H1 (cell line): ENCODE measurements at regions not wholly inside any gene's neighbourhood (a gene's known extent, or its start where the extent isn't known, plus 50 kb on each side); places are given as distances from the start of the nearest gene placed in this dataset.
A peak's percentile ranks its signal among the peaks of the same experiment; 100 is the strongest.
"Not testable (repeated sequence)": the region's sequence is repeated elsewhere in the genome, so short reads cannot be mapped to it uniquely, and the experiment has no call there.

Source experiments
- CTCF ChIA-PET: fragments of 300-600 bp; sonication (Branson Sonifier 250); formaldehyde crosslinking; loops from one replicate; lab custom pipeline; 2021; ENCODE audit not compliant: partially characterized antibody; lab: Charles Lee
- POLR2A ChIA-PET: fragments of 300-600 bp; sonication (Branson Sonifier 250); formaldehyde crosslinking; loops from one replicate; lab custom pipeline; 2021; ENCODE audit warnings: inconsistent platforms; ENCODE audit not compliant: partially characterized antibody; lab: Charles Lee
- DNase-seq, 2 experiments: peaks; one replicate each; pipeline versions ENCODE4 v3.0.0 to v3.0.0-alpha.2; 2010 to 2022; ENCODE audit warnings: low spot score in 2 of 2, low read depth in 1 of 2, mixed read lengths in 1 of 2
- FAIRE-seq: peaks from 2 replicates; lab custom pipeline; 2011; peaks lifted over from hg19 to GRCh38; lab: Jason Lieb, UNC
- H2AFZ ChIP-seq: 2 replicates; pipeline ENCODE4 v1.8.1; 2012; ENCODE audit warnings: low read length, inconsistent platforms
- H2AK5ac ChIP-seq: 2 replicates; pipeline ENCODE4 v1.6.1; 2013; ENCODE audit warnings: low read depth, low read length
- H2BK120ac ChIP-seq: replicated peaks from 2 replicates; pipeline ENCODE3; 2013; ENCODE audit warnings: low read depth, low read length, inconsistent platforms
- H2BK12ac ChIP-seq: 2 replicates; pipeline ENCODE4 v1.6.1; 2013; ENCODE audit warnings: low read depth, low read length
- H2BK15ac ChIP-seq: 2 replicates; pipeline ENCODE4 v1.6.1; 2013; ENCODE audit warnings: low read length
- H2BK20ac ChIP-seq: 2 replicates; pipeline ENCODE4 v1.6.1; 2013; ENCODE audit warnings: low read length
- H2BK5ac ChIP-seq: 2 replicates; pipeline ENCODE4 v1.6.1; 2013; ENCODE audit warnings: low read depth, low read length
- H3K14ac ChIP-seq: 2 replicates; pipeline ENCODE4 v1.6.1; 2013; ENCODE audit warnings: inconsistent platforms; ENCODE audit not compliant: insufficient read length
- H3K18ac ChIP-seq: 2 replicates; pipeline ENCODE4 v1.6.1; 2013; ENCODE audit warnings: low read length; ENCODE audit errors: extremely low read depth
- H3K23ac ChIP-seq: 2 replicates; pipeline ENCODE4 v1.6.1; 2013; ENCODE audit warnings: inconsistent platforms; ENCODE audit not compliant: insufficient read length
- H3K23me2 ChIP-seq: 2 replicates; pipeline ENCODE4 v1.6.1; 2013; ENCODE audit warnings: low read depth, low read length
- H3K27ac ChIP-seq: 2 replicates; pipeline ENCODE4 v1.6.1; 2011; ENCODE audit warnings: low read depth, low read length, inconsistent platforms
- H3K27me3 ChIP-seq, 4 experiments: replicated peaks in 1 of 4; 1 replicate in 1 of 4; 2 replicates in 3 of 4; pipeline versions ENCODE4 v1.6.1 to v1.8.1; 2011 to 2013; ENCODE audit warnings: low read length in 3 of 4, mild to moderate bottlenecking in 3 of 4, inconsistent platforms in 2 of 4, mixed read lengths in 2 of 4, moderate library complexity in 1 of 4; ENCODE audit not compliant: control insufficient read depth in 3 of 4, insufficient read depth in 3 of 4; ENCODE audit errors: extremely low read depth in 1 of 4
- H3K36me3 ChIP-seq, 4 experiments: 2 replicates each; pipeline versions ENCODE4 v1.6.1 to v1.8.1; 2011 to 2013; ENCODE audit warnings: mild to moderate bottlenecking in 4 of 4, low read length in 3 of 4, moderate library complexity in 2 of 4, control low read depth in 1 of 4, inconsistent platforms in 1 of 4; ENCODE audit not compliant: insufficient read depth in 4 of 4, control insufficient read depth in 2 of 4
- H3K4ac ChIP-seq: replicated peaks from 2 replicates; pipeline ENCODE3; 2013; ENCODE audit warnings: low read length, low read depth, mixed read lengths, inconsistent platforms; ENCODE audit not compliant: insufficient read length
- H3K4me1 ChIP-seq, 4 experiments: replicated peaks in 1 of 4; 1 replicate in 1 of 4; 2 replicates in 3 of 4; pipeline versions ENCODE4 v1.6.1 to v1.8.1; 2011 to 2013; ENCODE audit warnings: low read length in 3 of 4, inconsistent platforms in 2 of 4, mixed read lengths in 1 of 4; ENCODE audit not compliant: insufficient read depth in 4 of 4, control insufficient read depth in 3 of 4
- H3K4me2 ChIP-seq, 2 experiments: 2 replicates each; pipeline versions ENCODE4 v1.6.1 to v1.8.1; 2011 to 2013; ENCODE audit warnings: low read depth in 2 of 2, low read length in 2 of 2, control low read depth in 1 of 2, inconsistent platforms in 1 of 2, mild to moderate bottlenecking in 1 of 2; ENCODE audit not compliant: insufficient read depth in 1 of 2
- H3K4me3 ChIP-seq, 4 experiments: fragments of 200-600, 300-600 bp in 1 of 4; sonication (generic), shearing (Covaris generic), sonication (Bioruptor Twin) in 1 of 4; 2 replicates each; pipeline versions ENCODE4 v1.5.1 to v1.8.1; 2011 to 2016; ENCODE audit warnings: low read length in 4 of 4, low read depth in 3 of 4, control low read depth in 2 of 4, inconsistent platforms in 2 of 4, mild to moderate bottlenecking in 2 of 4, mixed read lengths in 1 of 4, moderate library complexity in 1 of 4; ENCODE audit not compliant: insufficient read depth in 2 of 4; ENCODE audit errors: extremely low read depth in 1 of 4
- H3K56ac ChIP-seq: replicated peaks from 2 replicates; pipeline ENCODE3; 2013; ENCODE audit warnings: low read depth, mild to moderate bottlenecking, mixed read lengths, low read length, inconsistent platforms; ENCODE audit not compliant: insufficient read length
- H3K79me1 ChIP-seq: 2 replicates; pipeline ENCODE4 v1.6.1; 2013; ENCODE audit warnings: low read depth, low read length, control low read depth
- H3K79me2 ChIP-seq, 2 experiments: 2 replicates each; pipeline versions ENCODE4 v1.6.1 to v1.8.1; 2012 to 2013; ENCODE audit warnings: low read length in 2 of 2, mild to moderate bottlenecking in 2 of 2, inconsistent platforms in 1 of 2; ENCODE audit not compliant: insufficient read depth in 2 of 2, control insufficient read depth in 1 of 2
- H3K9ac ChIP-seq, 4 experiments: replicated peaks in 1 of 4; 1 replicate in 1 of 4; 2 replicates in 3 of 4; pipeline versions ENCODE4 v1.6.1 to v1.8.1; 2011 to 2013; ENCODE audit warnings: low read depth in 3 of 4, low read length in 3 of 4, control low read depth in 2 of 4, mild to moderate bottlenecking in 2 of 4, moderate library complexity in 2 of 4, inconsistent platforms in 1 of 4; ENCODE audit errors: extremely low read depth in 1 of 4
- H3K9me3 ChIP-seq, 2 experiments: 2 replicates each; pipeline versions ENCODE4 v1.6.1 to v1.8.1; 2012 to 2013; ENCODE audit warnings: mild to moderate bottlenecking in 2 of 2, moderate library complexity in 2 of 2, control low read depth in 1 of 2, inconsistent platforms in 1 of 2, low read depth in 1 of 2, low read length in 1 of 2, mixed read lengths in 1 of 2; ENCODE audit not compliant: insufficient read depth in 2 of 2
- H4K20me1 ChIP-seq, 2 experiments: replicated peaks in 1 of 2; 2 replicates each; pipeline versions ENCODE3 to v1.8.1; 2011 to 2013; ENCODE audit warnings: inconsistent platforms in 2 of 2, low read length in 2 of 2, mild to moderate bottlenecking in 1 of 2; ENCODE audit not compliant: insufficient read depth in 2 of 2, control insufficient read depth in 1 of 2
- H4K5ac ChIP-seq: 2 replicates; pipeline ENCODE4 v1.6.1; 2013; ENCODE audit warnings: low read length, low read depth, mixed read lengths, inconsistent platforms; ENCODE audit not compliant: insufficient read length
- H4K8ac ChIP-seq: 2 replicates; pipeline ENCODE4 v1.8.0; 2013; ENCODE audit warnings: mild to moderate bottlenecking, moderate library complexity, low read length, inconsistent platforms; ENCODE audit not compliant: insufficient read depth; ENCODE audit errors: extremely low read depth
- H4K91ac ChIP-seq: replicated peaks from 2 replicates; pipeline ENCODE3; 2013; ENCODE audit warnings: low read length, mixed read lengths, inconsistent platforms; ENCODE audit not compliant: insufficient read length
- WGBS, 2 experiments: shearing (Covaris generic) in 1 of 2; methylation state at CpG; one replicate each; pipeline versions ENCODE4 v1.1.6 to v1.1.7; 2013 to 2015; ENCODE audit warnings: low lambda C conversion rate in 2 of 2, mixed read lengths in 2 of 2, inconsistent platforms in 1 of 2, low coverage in 1 of 2, missing lambda C conversion rate in 1 of 2; ENCODE audit not compliant: insufficient replicate concordance in 2 of 2, insufficient coverage in 1 of 2, insufficient read length in 1 of 2; ENCODE audit errors: extremely low coverage in 1 of 2, missing lambda C conversion rate in 1 of 2; 5-methylcytosine and 5-hydroxymethylcytosine counted together

DNA sequence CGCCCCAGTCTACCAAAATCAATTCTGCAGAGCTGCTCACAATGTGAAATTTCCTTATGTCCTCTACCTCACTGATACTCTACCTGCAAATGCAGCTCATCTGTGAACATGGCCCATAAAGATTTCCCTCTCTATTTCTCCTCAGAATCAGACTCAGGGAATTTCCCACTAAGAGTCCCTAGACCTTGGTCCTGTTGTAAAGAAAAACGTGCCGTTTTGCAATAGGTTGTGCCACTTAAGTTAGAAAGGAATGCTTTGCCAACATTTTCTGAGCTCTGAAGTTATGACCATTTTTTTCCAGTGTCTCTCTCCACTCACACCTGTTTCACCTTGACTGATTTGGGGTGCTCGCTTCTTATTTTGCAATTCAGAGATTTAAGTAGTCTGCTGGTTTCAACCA lies 100.7 kb downstream of the SPDYE17 start:
- H2AFZ ChIP-seq, H3K14ac ChIP-seq, H3K9me3 ChIP-seq, H3K4me1 ChIP-seq, H2BK5ac ChIP-seq, H4K91ac ChIP-seq, H2BK15ac ChIP-seq, POLR2A ChIA-PET, H3K27ac ChIP-seq, H3K9ac ChIP-seq, H2BK20ac ChIP-seq, CTCF ChIA-PET, H2BK120ac ChIP-seq, H3K18ac ChIP-seq, H3K23ac ChIP-seq, H3K4me3 ChIP-seq, H2AK5ac ChIP-seq, H2BK12ac ChIP-seq, H3K4ac ChIP-seq, H4K5ac ChIP-seq, H3K27me3 ChIP-seq, H3K4me2 ChIP-seq, DNase-seq, H3K36me3 ChIP-seq, H3K23me2 ChIP-seq, H3K79me1 ChIP-seq, H4K8ac ChIP-seq, H4K20me1 ChIP-seq, H3K79me2 ChIP-seq, H3K56ac ChIP-seq: not testable (repeated sequence)
- WGBS, 2 experiments: 74% methylated on average over 4 of the region's 4 CpGs; no CpG with 5 or more reads in 1 of the 2 experiments
- peak; percentile 87 for FAIRE-seq

DNA sequence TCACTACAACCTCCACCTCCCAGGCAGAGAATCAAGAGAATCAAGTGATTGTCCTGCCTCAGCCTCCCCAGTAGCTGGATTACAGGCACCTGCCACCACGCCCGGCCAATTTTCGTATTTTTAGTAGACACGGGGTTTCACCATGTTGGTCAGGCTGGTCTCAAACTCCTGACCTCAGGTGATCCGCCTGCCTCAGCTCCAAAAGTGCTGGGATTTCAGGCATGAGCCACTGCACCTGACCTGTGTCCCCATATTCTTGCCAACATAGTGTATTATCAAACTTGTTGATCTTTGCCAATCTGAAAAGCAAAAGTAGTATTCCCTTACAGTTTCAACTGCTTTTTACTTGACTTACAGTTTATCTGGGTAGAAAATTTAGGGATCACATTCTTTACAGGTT lies 101.7 kb downstream of the SPDYE17 start:
- H3K79me1 ChIP-seq, H2BK5ac ChIP-seq, H4K20me1 ChIP-seq, H3K18ac ChIP-seq, CTCF ChIA-PET, H3K4me1 ChIP-seq, H3K9me3 ChIP-seq, H3K4me2 ChIP-seq, H3K56ac ChIP-seq, DNase-seq, FAIRE-seq, H4K8ac ChIP-seq, H3K79me2 ChIP-seq, H4K91ac ChIP-seq, H3K23me2 ChIP-seq, H2BK120ac ChIP-seq, POLR2A ChIA-PET, H2AFZ ChIP-seq, H3K9ac ChIP-seq, H2BK12ac ChIP-seq, H3K27ac ChIP-seq, H3K4ac ChIP-seq, H2AK5ac ChIP-seq, H2BK15ac ChIP-seq, H3K4me3 ChIP-seq, H3K14ac ChIP-seq, H3K27me3 ChIP-seq, H4K5ac ChIP-seq, H2BK20ac ChIP-seq, H3K23ac ChIP-seq, H3K36me3 ChIP-seq: not testable (repeated sequence)
- WGBS, 2 experiments: 98% methylated on average over 5 of the region's 5 CpGs; no CpG with 5 or more reads in 1 of the 2 experiments
